GM04503 (cell line): ENCODE measurements at regions not wholly inside any gene's neighbourhood (a gene's known extent, or its start where the extent isn't known, plus 50 kb on each side); places are given as distances from the start of the nearest gene placed in this dataset.

Source experiments
- DNase-seq: peaks from one replicate; pipeline ENCODE4 v3.0.0-alpha.2; 2012; ENCODE audit warnings: low read depth

GRCh38 chr12:60138526-60138925, 542.7 kb downstream of the SLC16A7 start:
- no peak for DNase-seq

- no peak for DNase-seq
Measured at GRCh38 chr12:60144395-60144794, 548.6 kb downstream of the SLC16A7 start.

- DNase-seq = peak; percentile 79
Measured at GRCh38 chr12:60148109-60148508, 552.3 kb downstream of the SLC16A7 start.

- DNase-seq = peak; percentile 79
Measured at GRCh38 chr12:60148831-60149230, 553.0 kb downstream of the SLC16A7 start.

- DNase-seq = no peak
Measured at GRCh38 chr12:60152756-60153155, 556.9 kb downstream of the SLC16A7 start.

GRCh38 chr12:60159761-60160160, 563.9 kb downstream of the SLC16A7 start:
- no peak for DNase-seq

- DNase-seq = no peak
Measured at GRCh38 chr12:60162988-60163720, 567.3 kb downstream of the SLC16A7 start.

- DNase-seq = no peak
Measured at GRCh38 chr12:60165781-60166180, 570.0 kb downstream of the SLC16A7 start.

- no peak for DNase-seq
Measured at GRCh38 chr12:60168441-60168840, 572.6 kb downstream of the SLC16A7 start.

- DNase-seq = no peak
Measured at GRCh38 chr12:60169904-60170303, 574.1 kb downstream of the SLC16A7 start.

- peak; percentile 18 for DNase-seq
Measured at GRCh38 chr12:60172266-60173211, 576.7 kb downstream of the SLC16A7 start.

GRCh38 chr12:60173224-60174170, 577.7 kb downstream of the SLC16A7 start:
- DNase-seq = no peak

GRCh38 chr12:60174476-60174875, 578.6 kb downstream of the SLC16A7 start:
- no peak for DNase-seq

- no peak for DNase-seq
Measured at GRCh38 chr12:60174941-60175340, 579.1 kb downstream of the SLC16A7 start.

- no peak for DNase-seq
Measured at GRCh38 chr12:60176891-60177290, 581.1 kb downstream of the SLC16A7 start.

- DNase-seq = no peak
Measured at GRCh38 chr12:60180298-60180697, 584.5 kb downstream of the SLC16A7 start.

- DNase-seq = no peak
Measured at GRCh38 chr12:60182354-60182753, 586.5 kb downstream of the SLC16A7 start.

GRCh38 chr12:60184096-60184495, 588.3 kb downstream of the SLC16A7 start:
- DNase-seq = no peak

- DNase-seq = no peak
Measured at GRCh38 chr12:60185060-60185459, 589.2 kb downstream of the SLC16A7 start.

GRCh38 chr12:60191271-60191670, 595.4 kb downstream of the SLC16A7 start:
- DNase-seq = no peak

- DNase-seq = no peak
Measured at GRCh38 chr12:60191676-60192359, 596.0 kb downstream of the SLC16A7 start.
